HEK293 (cell line): ENCODE measurements at regions not wholly inside any gene's neighbourhood (a gene's known extent, or its start where the extent isn't known, plus 50 kb on each side); places are given as distances from the start of the nearest gene placed in this dataset.

ENCODE experiments used
- PATZ1 ChIP-seq: fragments of 450-650 bp; formaldehyde crosslinking; IDR thresholded peaks from 2 replicates; pipeline ENCODE4 v1.5.1; 2016; ENCODE audit warnings: missing biosample characterization, missing genetic modification characterization
- RBAK ChIP-seq: fragments of 450-650 bp; formaldehyde crosslinking; IDR thresholded peaks from 2 replicates; pipeline ENCODE4 v1.5.1; 2016; ENCODE audit warnings: missing biosample characterization, missing genetic modification characterization
- ZBTB6 ChIP-seq: fragments of 450-650 bp; formaldehyde crosslinking; IDR thresholded peaks from 2 replicates; pipeline ENCODE4 v1.5.1; 2017; ENCODE audit warnings: missing biosample characterization, missing genetic modification characterization
- ZNF133 ChIP-seq: fragments of 450-650 bp; formaldehyde crosslinking; IDR thresholded peaks from 2 replicates; pipeline ENCODE4 v1.5.1; 2016; ENCODE audit warnings: missing biosample characterization, missing genetic modification characterization
- ZNF16 ChIP-seq: fragments of 450-650 bp; formaldehyde crosslinking; IDR thresholded peaks from 2 replicates; pipeline ENCODE4 v1.5.1; 2016; ENCODE audit warnings: low read depth, missing biosample characterization, missing genetic modification characterization
- ZNF174 ChIP-seq: fragments of 450-650 bp; formaldehyde crosslinking; IDR thresholded peaks from 2 replicates; pipeline ENCODE4 v1.5.0; 2017; ENCODE audit warnings: missing biosample characterization, mild to moderate bottlenecking, missing genetic modification characterization
- ZNF184 ChIP-seq: fragments of 450-650 bp; IDR thresholded peaks from 2 replicates; pipeline ENCODE4 v1.5.1; 2018; ENCODE audit warnings: missing biosample characterization, mild to moderate bottlenecking, missing genetic modification characterization
- ZNF341 ChIP-seq: fragments of 450-650 bp; formaldehyde crosslinking; IDR thresholded peaks from 2 replicates; pipeline ENCODE4; 2016; ENCODE audit warnings: low read depth, missing biosample characterization, missing genetic modification characterization
- ZNF747 ChIP-seq: fragments of 450-650 bp; formaldehyde crosslinking; IDR thresholded peaks from 2 replicates; pipeline ENCODE4 v1.5.1; 2016; ENCODE audit warnings: missing biosample characterization, missing genetic modification characterization
- ZNF792 ChIP-seq: fragments of 450-650 bp; formaldehyde crosslinking; IDR thresholded peaks from 2 replicates; pipeline ENCODE4 v1.5.1; 2016; ENCODE audit warnings: missing biosample characterization, missing genetic modification characterization
- TF ChIP-seq, protein P1 (sequence below): fragments of 450-650 bp; formaldehyde crosslinking; IDR thresholded peaks from 2 replicates; pipeline ENCODE4 v1.5.1; 2016; ENCODE audit warnings: missing biosample characterization, missing genetic modification characterization
- TF ChIP-seq, protein P2 (sequence below): fragments of 450-650 bp; formaldehyde crosslinking; IDR thresholded peaks from 2 replicates; pipeline ENCODE4 v1.5.1; 2016; ENCODE audit warnings: missing biosample characterization, missing genetic modification characterization, low read depth
- TF ChIP-seq, protein P3 (sequence below): fragments of 450-650 bp; formaldehyde crosslinking; IDR thresholded peaks from 2 replicates; pipeline ENCODE4 v1.5.1; 2017; ENCODE audit warnings: missing biosample characterization, missing genetic modification characterization

GRCh38 chr6:160919723-160920440, 71.7 kb upstream of the MAP3K4 start:
- TF ChIP-seq, protein P1, sequence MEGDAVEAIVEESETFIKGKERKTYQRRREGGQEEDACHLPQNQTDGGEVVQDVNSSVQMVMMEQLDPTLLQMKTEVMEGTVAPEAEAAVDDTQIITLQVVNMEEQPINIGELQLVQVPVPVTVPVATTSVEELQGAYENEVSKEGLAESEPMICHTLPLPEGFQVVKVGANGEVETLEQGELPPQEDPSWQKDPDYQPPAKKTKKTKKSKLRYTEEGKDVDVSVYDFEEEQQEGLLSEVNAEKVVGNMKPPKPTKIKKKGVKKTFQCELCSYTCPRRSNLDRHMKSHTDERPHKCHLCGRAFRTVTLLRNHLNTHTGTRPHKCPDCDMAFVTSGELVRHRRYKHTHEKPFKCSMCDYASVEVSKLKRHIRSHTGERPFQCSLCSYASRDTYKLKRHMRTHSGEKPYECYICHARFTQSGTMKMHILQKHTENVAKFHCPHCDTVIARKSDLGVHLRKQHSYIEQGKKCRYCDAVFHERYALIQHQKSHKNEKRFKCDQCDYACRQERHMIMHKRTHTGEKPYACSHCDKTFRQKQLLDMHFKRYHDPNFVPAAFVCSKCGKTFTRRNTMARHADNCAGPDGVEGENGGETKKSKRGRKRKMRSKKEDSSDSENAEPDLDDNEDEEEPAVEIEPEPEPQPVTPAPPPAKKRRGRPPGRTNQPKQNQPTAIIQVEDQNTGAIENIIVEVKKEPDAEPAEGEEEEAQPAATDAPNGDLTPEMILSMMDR = no peak
- TF ChIP-seq ZNF184 (no peak), PATZ1 (tag by site-specific recombination) (no peak), ZNF16 (tag by site-specific recombination) (no peak), ZNF174 (no peak), RBAK (no peak), ZNF792 (tag by site-specific recombination) (no peak), ZNF747 (tag by site-specific recombination) (no peak), ZNF133 (tag by site-specific recombination) (no peak), ZBTB6 (no peak), ZNF341 (tag by site-specific recombination) (no peak)
- TF ChIP-seq, protein P2, sequence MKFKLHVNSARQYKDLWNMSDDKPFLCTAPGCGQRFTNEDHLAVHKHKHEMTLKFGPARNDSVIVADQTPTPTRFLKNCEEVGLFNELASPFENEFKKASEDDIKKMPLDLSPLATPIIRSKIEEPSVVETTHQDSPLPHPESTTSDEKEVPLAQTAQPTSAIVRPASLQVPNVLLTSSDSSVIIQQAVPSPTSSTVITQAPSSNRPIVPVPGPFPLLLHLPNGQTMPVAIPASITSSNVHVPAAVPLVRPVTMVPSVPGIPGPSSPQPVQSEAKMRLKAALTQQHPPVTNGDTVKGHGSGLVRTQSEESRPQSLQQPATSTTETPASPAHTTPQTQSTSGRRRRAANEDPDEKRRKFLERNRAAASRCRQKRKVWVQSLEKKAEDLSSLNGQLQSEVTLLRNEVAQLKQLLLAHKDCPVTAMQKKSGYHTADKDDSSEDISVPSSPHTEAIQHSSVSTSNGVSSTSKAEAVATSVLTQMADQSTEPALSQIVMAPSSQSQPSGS (tag by site-specific recombination) = no peak
- TF ChIP-seq, protein P3, sequence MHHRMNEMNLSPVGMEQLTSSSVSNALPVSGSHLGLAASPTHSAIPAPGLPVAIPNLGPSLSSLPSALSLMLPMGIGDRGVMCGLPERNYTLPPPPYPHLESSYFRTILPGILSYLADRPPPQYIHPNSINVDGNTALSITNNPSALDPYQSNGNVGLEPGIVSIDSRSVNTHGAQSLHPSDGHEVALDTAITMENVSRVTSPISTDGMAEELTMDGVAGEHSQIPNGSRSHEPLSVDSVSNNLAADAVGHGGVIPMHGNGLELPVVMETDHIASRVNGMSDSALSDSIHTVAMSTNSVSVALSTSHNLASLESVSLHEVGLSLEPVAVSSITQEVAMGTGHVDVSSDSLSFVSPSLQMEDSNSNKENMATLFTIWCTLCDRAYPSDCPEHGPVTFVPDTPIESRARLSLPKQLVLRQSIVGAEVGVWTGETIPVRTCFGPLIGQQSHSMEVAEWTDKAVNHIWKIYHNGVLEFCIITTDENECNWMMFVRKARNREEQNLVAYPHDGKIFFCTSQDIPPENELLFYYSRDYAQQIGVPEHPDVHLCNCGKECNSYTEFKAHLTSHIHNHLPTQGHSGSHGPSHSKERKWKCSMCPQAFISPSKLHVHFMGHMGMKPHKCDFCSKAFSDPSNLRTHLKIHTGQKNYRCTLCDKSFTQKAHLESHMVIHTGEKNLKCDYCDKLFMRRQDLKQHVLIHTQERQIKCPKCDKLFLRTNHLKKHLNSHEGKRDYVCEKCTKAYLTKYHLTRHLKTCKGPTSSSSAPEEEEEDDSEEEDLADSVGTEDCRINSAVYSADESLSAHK (tag by site-specific recombination) = no peak
